ENCODE measurements at regions not wholly inside any gene's neighbourhood (a gene's known extent, or its start where the extent isn't known, plus 50 kb on each side); places are given as distances from the start of the nearest gene placed in this dataset.

GRCh38 chr2:4134551-4135550, 431.5 kb downstream of the DCDC2C start:
- DNase-seq (ENCODE audit: low read depth in 2 of 2): no peak

- no peak for DNase-seq (ENCODE audit: low read depth in 2 of 2)
Measured at GRCh38 chr2:4135765-4136164, 432.4 kb downstream of the DCDC2C start.

DNA sequence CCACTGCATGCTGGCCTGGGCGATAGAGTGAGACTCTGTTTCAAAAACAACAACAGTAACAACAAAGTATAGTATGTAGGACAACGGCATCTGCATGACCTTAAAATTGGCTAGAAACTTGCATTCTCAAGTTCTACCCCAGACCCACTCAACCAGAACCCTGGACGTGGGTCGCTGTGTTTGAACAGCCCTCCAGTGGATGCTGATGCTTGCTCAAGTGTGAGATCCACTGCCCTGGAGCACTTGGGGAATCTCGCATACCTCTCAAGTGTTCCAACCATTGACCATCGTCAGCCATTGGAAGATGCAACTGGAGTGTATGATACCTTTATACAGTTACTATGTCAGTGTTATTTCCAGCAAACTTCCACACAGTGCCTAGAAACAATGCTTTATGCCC, 435.9 kb downstream of the DCDC2C start:
- DNase-seq (ENCODE audit: low read depth in 2 of 2): no peak

DNA sequence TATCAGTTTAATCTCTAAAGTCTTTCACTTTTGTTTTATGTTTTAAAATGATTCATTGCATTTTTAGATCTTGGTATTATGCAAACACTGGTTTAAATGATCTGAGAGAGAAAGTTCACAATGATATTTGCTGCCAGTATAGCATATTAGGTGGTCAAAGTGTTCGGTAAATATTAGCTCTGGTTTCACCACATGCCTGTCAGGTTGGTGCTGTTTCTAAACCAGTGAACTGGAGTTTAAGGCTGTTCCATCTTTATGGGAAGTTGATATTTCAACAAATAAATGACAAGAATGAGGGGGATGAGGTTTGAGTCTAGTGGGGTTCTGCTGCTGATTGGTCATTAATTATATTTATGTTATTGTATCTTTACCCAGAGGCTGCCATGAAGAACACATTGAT, 436.4 kb downstream of the DCDC2C start:
- no peak for DNase-seq (ENCODE audit: low read depth in 2 of 2)

- no peak for DNase-seq (ENCODE audit: low read depth in 2 of 2)
Measured at GRCh38 chr2:4140281-4140970, 437.1 kb downstream of the DCDC2C start.

DNA sequence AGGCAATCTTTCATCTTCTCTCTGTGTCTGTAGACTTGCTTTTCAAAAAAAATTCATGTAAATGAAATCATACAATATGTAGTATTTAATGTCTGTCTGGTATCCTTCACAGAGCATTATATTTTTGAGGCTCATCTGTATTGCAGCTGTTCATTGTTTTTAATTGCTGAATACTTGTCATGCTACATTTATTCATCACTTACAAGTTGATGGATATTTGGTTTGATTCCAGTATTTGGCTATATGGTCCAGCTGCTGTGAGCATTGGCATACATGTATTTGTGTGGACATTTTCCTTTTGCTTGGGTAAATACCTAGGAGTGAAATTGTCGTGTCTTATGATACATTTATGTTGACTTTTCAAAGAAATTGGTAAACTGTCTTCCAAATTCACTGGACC, 441.4 kb downstream of the DCDC2C start:
- DNase-seq (ENCODE audit: low read depth in 2 of 2): no peak

DNA sequence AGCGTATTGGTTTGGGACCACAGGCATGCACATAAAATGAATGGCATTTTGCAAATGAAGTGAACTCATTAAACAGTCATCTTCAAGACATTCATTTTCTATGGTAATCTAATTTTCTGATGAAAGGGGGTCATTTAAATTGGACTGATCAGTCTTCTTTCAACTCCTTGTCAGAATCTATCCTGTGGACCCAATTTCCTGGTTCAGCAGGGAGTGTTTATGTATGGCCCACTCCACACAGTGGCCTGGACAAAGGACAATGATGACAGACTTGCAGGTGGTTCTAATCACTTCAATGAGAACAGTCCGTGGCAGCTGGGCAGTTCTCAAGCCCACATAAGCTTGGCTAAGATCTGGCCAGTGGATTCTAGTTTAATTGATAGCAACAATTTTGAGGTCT, 448.1 kb downstream of the DCDC2C start:
- no peak for DNase-seq (ENCODE audit: low read depth in 2 of 2)

- no peak for DNase-seq (ENCODE audit: low read depth in 2 of 2)
Measured at GRCh38 chr2:4152051-4152450, 448.7 kb downstream of the DCDC2C start.

GRCh38 chr2:4168834-4169233, 465.5 kb downstream of the DCDC2C start:
- no peak for DNase-seq (ENCODE audit: low read depth in 2 of 2)

DNA sequence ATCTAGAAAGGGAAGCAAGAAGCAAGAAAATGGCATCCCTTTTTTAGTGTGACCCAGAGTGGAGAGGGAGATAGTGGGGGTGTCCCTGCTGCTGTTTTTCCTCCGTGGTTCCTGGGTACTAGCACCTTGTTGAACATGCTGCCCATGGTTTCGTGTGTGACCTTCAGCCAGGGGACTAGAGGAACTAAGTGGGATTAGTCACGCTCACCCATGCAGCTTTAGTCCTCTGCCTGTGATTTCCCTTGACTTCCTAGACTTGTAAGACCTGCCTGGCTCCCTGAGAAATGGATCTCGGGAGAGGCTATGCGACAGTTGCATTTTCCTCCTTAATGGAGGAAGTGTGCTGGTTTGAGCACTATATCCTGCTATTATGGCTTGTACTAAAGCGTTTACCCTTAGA, 471.4 kb downstream of the DCDC2C start:
- DNase-seq (ENCODE audit: low read depth in 2 of 2): no peak

GRCh38 chr2:4175343-4175742, 472.0 kb downstream of the DCDC2C start:
- no peak for DNase-seq (ENCODE audit: low read depth in 2 of 2)

DNA sequence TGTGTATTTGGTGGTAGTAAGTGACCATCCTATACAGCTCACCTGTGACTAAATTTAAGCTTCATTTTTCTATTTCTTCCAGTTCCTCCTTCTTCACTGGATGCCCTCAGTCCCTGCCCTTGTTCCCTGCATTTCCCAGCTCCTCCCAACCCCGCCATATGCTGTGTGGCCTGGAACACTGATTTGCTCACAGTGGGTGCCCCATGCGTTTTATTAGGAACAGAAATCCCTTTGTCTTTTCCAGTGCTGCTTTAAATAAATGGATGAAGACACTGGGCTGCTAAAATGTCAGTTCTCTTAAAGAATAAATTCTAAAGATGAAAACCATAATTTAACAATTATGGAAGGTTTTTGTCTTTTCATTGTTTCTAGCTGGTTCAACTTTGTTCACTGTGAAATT, 477.3 kb downstream of the DCDC2C start:
- DNase-seq (ENCODE audit: low read depth in 2 of 2): no peak

DNA sequence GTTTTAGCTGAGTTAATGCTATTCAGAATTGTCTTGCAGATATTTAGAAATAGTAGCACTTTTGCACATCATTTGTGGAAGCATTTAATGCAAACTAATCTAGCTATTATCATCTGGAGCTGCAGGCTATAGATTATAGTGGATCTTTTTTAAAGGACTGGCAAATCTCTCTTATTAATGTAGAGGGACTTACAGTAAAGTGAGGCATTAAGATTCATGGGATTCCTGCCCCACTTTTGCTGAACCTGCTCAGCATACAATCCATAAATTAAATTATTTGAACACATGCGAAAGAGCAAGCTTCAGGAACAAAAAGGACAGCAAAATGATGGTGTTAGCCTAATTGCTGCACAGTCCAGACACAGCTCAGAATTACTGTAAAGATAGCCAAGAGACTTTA, 477.7 kb downstream of the DCDC2C start:
- no peak for DNase-seq (ENCODE audit: low read depth in 2 of 2)

DNA sequence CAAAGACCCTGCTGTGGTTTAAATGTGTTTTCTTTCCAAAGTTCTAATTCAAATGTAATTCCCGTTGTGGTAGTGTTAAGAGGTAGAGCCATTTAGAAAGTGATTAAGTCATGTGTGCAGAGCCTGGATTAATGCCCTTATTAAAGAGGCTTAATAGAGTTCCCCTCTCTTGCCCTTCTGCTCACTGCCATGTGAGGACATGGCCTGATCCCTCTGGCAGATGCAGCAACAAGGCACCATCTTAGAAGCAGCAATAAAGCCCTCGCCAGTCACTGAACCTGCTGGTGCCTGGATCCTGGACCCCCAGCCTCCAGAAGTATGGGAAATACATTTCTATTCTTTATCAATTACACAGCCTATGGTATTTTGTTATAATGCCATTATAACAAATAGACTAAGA, 485.2 kb downstream of the DCDC2C start:
- DNase-seq (ENCODE audit: low read depth in 2 of 2): no peak

DNA sequence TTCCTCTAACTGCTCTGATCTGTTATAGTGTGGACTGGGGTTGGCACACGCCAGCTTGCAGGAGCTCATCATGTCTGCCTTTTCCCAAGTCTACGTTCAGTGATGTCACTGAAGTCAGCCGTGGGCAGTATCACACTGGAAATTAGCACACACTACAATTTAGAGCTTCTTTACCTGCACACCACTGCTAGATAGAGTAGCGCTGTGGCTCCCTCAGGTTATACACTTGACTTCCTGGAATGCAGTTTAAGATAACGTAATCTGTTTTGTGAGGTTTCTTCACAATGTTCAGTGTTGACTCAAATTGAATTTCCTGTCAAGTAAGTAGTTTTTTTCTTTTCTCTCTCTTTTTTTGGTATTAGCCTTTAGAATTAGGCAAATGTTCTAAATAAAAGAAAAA, 487.2 kb downstream of the DCDC2C start:
- no peak for DNase-seq (ENCODE audit: low read depth in 2 of 2)

DNA sequence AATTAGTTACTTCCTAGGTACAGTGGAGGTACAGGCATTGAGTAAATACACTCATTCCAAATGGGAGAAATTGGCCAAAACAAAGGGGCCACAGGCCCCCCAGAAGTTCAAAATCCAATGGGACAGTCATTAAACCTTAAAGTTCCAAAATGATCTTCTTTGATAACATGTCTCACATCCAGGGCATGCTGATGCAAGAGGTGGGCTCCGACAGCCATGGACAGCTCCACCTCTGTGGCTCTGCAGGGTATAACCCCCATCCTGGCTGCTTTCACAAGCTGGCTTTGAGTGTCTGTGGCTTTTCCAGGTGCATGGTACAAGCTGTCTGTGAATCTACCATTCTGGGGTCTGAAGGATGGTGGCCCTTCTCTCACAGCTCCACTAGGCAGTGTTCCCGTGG, 488.7 kb downstream of the DCDC2C start:
- no peak for DNase-seq (ENCODE audit: low read depth in 2 of 2)

GRCh38 chr2:4214444-4215205, 511.2 kb downstream of the DCDC2C start:
- no peak for DNase-seq (ENCODE audit: low read depth in 2 of 2)

GRCh38 chr2:4217737-4218136, 514.4 kb downstream of the DCDC2C start:
- DNase-seq (ENCODE audit: low read depth in 2 of 2): no peak

DNA sequence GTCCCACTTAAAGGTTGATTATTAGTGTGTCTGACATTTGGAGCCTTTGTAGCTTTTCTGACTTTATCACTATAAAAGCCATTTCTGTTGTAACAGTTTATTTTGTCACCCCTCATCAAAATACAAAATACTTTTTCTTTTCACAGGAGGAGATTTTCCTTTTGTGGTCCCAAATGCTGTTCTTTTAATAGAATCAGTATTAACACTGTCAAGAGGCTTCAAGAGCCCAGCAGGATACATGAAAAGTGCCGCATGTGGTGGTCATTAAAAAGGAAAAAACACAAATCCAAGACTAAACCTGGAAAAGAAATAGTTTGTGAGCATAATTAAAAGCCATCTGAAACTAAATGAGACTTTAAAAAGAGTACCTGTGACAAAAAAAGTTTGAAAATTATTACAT, 515.7 kb downstream of the DCDC2C start:
- DNase-seq (ENCODE audit: low read depth in 2 of 2): no peak

DNA sequence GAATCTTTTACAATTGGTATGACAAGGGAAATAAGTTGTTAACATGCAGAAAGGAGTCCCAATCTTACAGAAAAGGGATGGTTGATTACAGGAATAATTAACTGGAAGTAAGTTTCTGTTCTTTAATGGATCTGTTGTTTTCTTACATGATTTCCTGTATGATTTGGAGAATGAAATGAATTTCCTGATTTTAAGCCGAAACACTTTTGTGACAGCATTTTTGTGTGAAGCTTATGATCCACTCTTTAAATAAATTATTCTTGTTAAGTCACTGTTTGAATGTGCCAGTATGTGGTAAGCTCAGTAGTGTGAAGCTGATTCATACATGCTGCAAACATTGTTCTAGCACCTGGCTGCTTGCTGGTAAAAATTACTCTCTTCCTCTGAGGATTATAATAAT, 516.2 kb downstream of the DCDC2C start:
- no peak for DNase-seq (ENCODE audit: low read depth in 2 of 2)

DNA sequence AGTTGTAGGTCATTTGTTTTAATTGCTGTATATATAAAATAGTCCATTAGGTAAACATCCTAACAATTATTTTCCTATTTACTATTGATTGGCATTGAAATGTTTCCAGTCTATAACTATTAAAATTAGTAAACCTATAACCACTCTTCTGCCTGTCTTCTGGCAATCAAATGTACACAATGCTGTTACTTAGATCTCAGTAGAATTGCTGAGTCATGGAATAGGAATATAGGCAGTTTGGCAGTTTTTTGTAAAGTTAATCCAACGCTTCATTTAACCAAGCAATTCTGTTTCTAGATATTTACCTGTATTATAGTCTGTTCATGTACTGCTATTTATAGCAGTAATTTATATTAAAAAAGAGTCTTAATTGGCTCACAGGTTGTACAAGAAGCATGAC, 518.1 kb downstream of the DCDC2C start:
- DNase-seq (ENCODE audit: low read depth in 2 of 2): no peak

DNA sequence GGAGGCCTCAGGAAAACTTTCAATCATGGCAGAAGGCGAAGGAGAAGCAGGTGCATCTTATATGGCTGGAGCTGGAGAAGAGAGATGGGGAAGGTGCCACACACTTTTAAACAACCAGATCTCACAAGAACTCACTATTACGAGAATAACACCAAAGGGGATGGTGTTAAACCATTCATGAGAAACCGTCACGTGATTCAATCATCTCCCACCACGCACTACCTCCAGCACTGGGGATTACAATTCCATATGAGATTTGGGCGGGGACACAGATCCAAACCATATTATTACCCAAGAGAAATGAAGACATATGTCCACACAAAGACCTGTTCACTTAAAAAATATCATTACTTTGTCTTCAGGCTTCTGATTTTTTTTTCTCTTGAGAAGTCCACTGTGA, 518.5 kb downstream of the DCDC2C start:
- no peak for DNase-seq (ENCODE audit: low read depth in 2 of 2)

Measured in lung microvascular endothelial cell (primary cell).